ENCODE measurements at regions not wholly inside any gene's neighbourhood (a gene's known extent, or its start where the extent isn't known, plus 50 kb on each side); places are given as distances from the start of the nearest gene placed in this dataset.

- no peaks in the 10 kb centered on the region for H3K4me1 ChIP-seq (ENCODE audit: insufficient read depth, low read length)
- H3K27ac ChIP-seq (ENCODE audit: low read depth, low read length) = no peak overlapping the region
- no peak overlapping the region for H3K4me3 ChIP-seq (ENCODE audit: low read depth in 1 of 2, low read length in 2 of 2)
- no peaks in the 10 kb centered on the region for H3K27me3 ChIP-seq (ENCODE audit: control insufficient read depth in 1 of 2, insufficient read depth in 2 of 2, low read length in 2 of 2)
- H3K9me3 ChIP-seq (ENCODE audit: low read length) = no peaks in the 10 kb centered on the region
- no peak overlapping the region for H3K9ac ChIP-seq (ENCODE audit: low read length)
- H3K36me3 ChIP-seq (ENCODE audit: insufficient read depth, low read length) = no peaks in the 10 kb centered on the region
Observed at GRCh38 chr9:79013715-79014610, 557.8 kb upstream of the TLE4 start.

GRCh38 chr9:79014929-79015699 is 556.7 kb upstream of the TLE4 start:
- Histone ChIP-seq H3K9me3 (ENCODE audit: low read length) (no peaks in the 10 kb centered on the region), H3K27me3 (ENCODE audit: control insufficient read depth in 1 of 2, insufficient read depth in 2 of 2, low read length in 2 of 2) (no peaks in the 10 kb centered on the region), H3K36me3 (ENCODE audit: insufficient read depth, low read length) (no peaks in the 10 kb centered on the region), H3K4me3 (ENCODE audit: low read depth in 1 of 2, low read length in 2 of 2) (no peak overlapping the region), H3K27ac (ENCODE audit: low read depth, low read length) (no peak overlapping the region), H3K4me1 (ENCODE audit: insufficient read depth, low read length) (no peaks in the 10 kb centered on the region), H3K9ac (ENCODE audit: low read length) (no peak overlapping the region)

DNA sequence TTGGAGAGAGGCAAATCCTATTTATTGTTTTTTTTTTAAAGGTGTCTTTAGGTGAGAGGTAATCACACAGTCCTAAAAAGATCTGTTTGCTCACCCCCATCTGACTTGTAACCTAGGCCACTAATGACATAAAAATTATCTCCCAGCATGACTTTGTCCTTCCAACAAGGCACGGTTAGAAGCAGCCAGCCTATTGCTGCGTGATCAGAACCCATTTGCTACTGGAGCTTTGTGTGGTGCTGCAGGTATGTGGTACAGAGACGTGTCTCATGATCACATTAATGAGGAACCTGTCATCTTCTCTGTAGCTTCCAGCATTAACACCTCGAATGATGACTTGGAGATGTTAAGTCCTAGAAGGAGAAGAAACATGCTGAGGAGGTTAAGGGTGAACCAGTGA is 555.8 kb upstream of the TLE4 start:
- Histone ChIP-seq H3K27ac (ENCODE audit: low read depth, low read length) (no peak overlapping the region), H3K9ac (ENCODE audit: low read length) (no peak overlapping the region), H3K36me3 (ENCODE audit: insufficient read depth, low read length) (no peaks in the 10 kb centered on the region), H3K27me3 (ENCODE audit: control insufficient read depth in 1 of 2, insufficient read depth in 2 of 2, low read length in 2 of 2) (no peaks in the 10 kb centered on the region), H3K9me3 (ENCODE audit: low read length) (no peaks in the 10 kb centered on the region), H3K4me3 (ENCODE audit: low read depth in 1 of 2, low read length in 2 of 2) (no peak overlapping the region), H3K4me1 (ENCODE audit: insufficient read depth, low read length) (no peaks in the 10 kb centered on the region)

- no peaks in the 10 kb centered on the region for H3K36me3 ChIP-seq (ENCODE audit: insufficient read depth, low read length)
- H3K4me3 ChIP-seq (ENCODE audit: low read depth in 1 of 2, low read length in 2 of 2) = no peak overlapping the region
- no peak overlapping the region for H3K27ac ChIP-seq (ENCODE audit: low read depth, low read length)
- no peaks in the 10 kb centered on the region for H3K9me3 ChIP-seq (ENCODE audit: low read length)
- no peaks in the 10 kb centered on the region for H3K4me1 ChIP-seq (ENCODE audit: insufficient read depth, low read length)
- no peak overlapping the region for H3K9ac ChIP-seq (ENCODE audit: low read length)
- no peaks in the 10 kb centered on the region for H3K27me3 ChIP-seq (ENCODE audit: control insufficient read depth in 1 of 2, insufficient read depth in 2 of 2, low read length in 2 of 2)
Observed at GRCh38 chr9:79020276-79020675, 551.5 kb upstream of the TLE4 start.

GRCh38 chr9:79021084-79021483 is 550.7 kb upstream of the TLE4 start:
- no peaks in the 10 kb centered on the region for H3K27me3 ChIP-seq (ENCODE audit: control insufficient read depth in 1 of 2, insufficient read depth in 2 of 2, low read length in 2 of 2)
- no peaks in the 10 kb centered on the region for H3K9me3 ChIP-seq (ENCODE audit: low read length)
- no peaks in the 10 kb centered on the region for H3K36me3 ChIP-seq (ENCODE audit: insufficient read depth, low read length)
- no peaks in the 10 kb centered on the region for H3K4me1 ChIP-seq (ENCODE audit: insufficient read depth, low read length)
- no peak overlapping the region for H3K4me3 ChIP-seq (ENCODE audit: low read depth in 1 of 2, low read length in 2 of 2)
- no peak overlapping the region for H3K9ac ChIP-seq (ENCODE audit: low read length)
- H3K27ac ChIP-seq (ENCODE audit: low read depth, low read length) = no peak overlapping the region

GRCh38 chr9:79023134-79023580 is 548.6 kb upstream of the TLE4 start:
- Histone ChIP-seq H3K27ac (ENCODE audit: low read depth, low read length) (no peak overlapping the region), H3K9me3 (ENCODE audit: low read length) (no peaks in the 10 kb centered on the region), H3K27me3 (ENCODE audit: control insufficient read depth in 1 of 2, insufficient read depth in 2 of 2, low read length in 2 of 2) (no peaks in the 10 kb centered on the region), H3K9ac (ENCODE audit: low read length) (no peak overlapping the region), H3K4me1 (ENCODE audit: insufficient read depth, low read length) (no peaks in the 10 kb centered on the region), H3K4me3 (ENCODE audit: low read depth in 1 of 2, low read length in 2 of 2) (no peak overlapping the region), H3K36me3 (ENCODE audit: insufficient read depth, low read length) (no peaks in the 10 kb centered on the region)

DNA sequence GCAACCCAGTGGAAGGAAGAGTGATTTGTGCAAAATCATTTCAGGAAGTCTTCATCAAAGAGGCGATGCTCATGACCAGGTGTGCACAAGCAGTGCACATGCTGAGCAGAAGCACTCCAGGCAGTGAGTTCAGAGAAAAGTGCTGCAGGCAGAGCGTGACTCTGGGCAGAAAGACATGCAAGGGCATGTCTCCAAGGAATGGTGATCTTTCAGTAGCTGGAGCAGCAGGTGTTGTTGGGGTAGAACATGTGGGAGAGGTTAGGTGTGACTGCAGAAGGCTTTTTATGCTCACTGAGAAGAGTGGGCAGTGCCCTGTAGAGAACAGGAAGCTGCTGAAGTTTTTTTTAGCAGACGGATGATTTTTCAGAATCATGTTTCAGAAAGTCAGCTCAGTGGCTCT is 545.4 kb upstream of the TLE4 start:
- Histone ChIP-seq H3K4me3 (ENCODE audit: low read depth in 1 of 2, low read length in 2 of 2) (no peak overlapping the region), H3K27me3 (ENCODE audit: control insufficient read depth in 1 of 2, insufficient read depth in 2 of 2, low read length in 2 of 2) (no peaks in the 10 kb centered on the region), H3K4me1 (ENCODE audit: insufficient read depth, low read length) (no peaks in the 10 kb centered on the region), H3K27ac (ENCODE audit: low read depth, low read length) (no peak overlapping the region), H3K9ac (ENCODE audit: low read length) (no peak overlapping the region), H3K36me3 (ENCODE audit: insufficient read depth, low read length) (no peaks in the 10 kb centered on the region), H3K9me3 (ENCODE audit: low read length) (no peaks in the 10 kb centered on the region)

DNA sequence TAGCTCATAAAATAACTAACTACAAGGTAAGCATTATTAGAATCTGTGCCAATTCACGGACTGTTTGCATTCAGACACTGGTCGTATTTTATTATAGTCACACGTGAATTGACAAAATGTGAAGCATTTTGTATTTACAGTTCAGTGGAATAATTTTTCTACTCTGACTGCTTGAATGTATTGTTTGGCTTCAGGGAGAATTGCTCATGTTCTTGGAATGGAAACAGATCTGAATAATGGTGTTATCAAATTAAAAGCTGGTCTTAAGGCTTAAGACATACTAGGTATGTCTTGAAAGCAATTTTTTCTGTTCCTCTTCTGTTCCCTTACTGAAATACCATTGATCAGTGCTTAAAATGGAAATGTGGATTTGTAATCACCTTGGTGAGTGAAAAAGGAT is 543.7 kb upstream of the TLE4 start:
- Histone ChIP-seq H3K4me3 (ENCODE audit: low read depth in 1 of 2, low read length in 2 of 2) (no peak overlapping the region), H3K9me3 (ENCODE audit: low read length) (no peaks in the 10 kb centered on the region), H3K9ac (ENCODE audit: low read length) (no peak overlapping the region), H3K4me1 (ENCODE audit: insufficient read depth, low read length) (no peaks in the 10 kb centered on the region), H3K36me3 (ENCODE audit: insufficient read depth, low read length) (no peaks in the 10 kb centered on the region), H3K27ac (ENCODE audit: low read depth, low read length) (no peak overlapping the region), H3K27me3 (ENCODE audit: control insufficient read depth in 1 of 2, insufficient read depth in 2 of 2, low read length in 2 of 2) (no peaks in the 10 kb centered on the region)

GRCh38 chr9:79034583-79034982 is 537.2 kb upstream of the TLE4 start:
- Histone ChIP-seq H3K27ac (ENCODE audit: low read depth, low read length) (no peak overlapping the region), H3K9me3 (ENCODE audit: low read length) (no peaks in the 10 kb centered on the region), H3K9ac (ENCODE audit: low read length) (no peak overlapping the region), H3K4me3 (ENCODE audit: low read depth in 1 of 2, low read length in 2 of 2) (no peak overlapping the region), H3K4me1 (ENCODE audit: insufficient read depth, low read length) (no peaks in the 10 kb centered on the region), H3K36me3 (ENCODE audit: insufficient read depth, low read length) (no peaks in the 10 kb centered on the region), H3K27me3 (ENCODE audit: control insufficient read depth in 1 of 2, insufficient read depth in 2 of 2, low read length in 2 of 2) (no peaks in the 10 kb centered on the region)

DNA sequence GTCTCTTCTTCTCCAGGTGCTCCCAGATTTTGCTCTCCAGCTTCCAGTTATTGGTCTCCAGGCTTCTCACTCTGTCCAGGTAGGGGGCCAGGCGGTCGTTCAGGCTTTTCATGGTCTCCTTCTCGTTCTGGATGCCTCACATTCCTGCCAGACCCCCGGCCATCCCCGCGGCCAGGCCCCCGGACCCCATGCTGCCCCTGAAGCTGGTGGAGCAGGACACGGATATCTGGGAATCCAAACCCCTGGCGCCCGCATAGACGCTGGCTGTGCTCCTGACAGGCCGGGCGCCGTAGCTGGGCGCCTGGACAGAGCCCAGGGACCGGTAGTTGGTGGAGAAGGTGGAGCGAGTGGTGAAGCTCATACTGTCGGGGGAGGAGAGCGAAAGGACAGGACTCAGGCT is 534.4 kb upstream of the TLE4 start:
- Histone ChIP-seq H3K27me3 (ENCODE audit: control insufficient read depth in 1 of 2, insufficient read depth in 2 of 2, low read length in 2 of 2) (no peaks in the 10 kb centered on the region), H3K9ac (ENCODE audit: low read length) (no peak overlapping the region), H3K36me3 (ENCODE audit: insufficient read depth, low read length) (no peaks in the 10 kb centered on the region), H3K9me3 (ENCODE audit: low read length) (no peaks in the 10 kb centered on the region), H3K4me3 (ENCODE audit: low read depth in 1 of 2, low read length in 2 of 2) (no peak overlapping the region), H3K4me1 (ENCODE audit: insufficient read depth, low read length) (no peaks in the 10 kb centered on the region), H3K27ac (ENCODE audit: low read depth, low read length) (no peak overlapping the region)

GRCh38 chr9:79040671-79041070 is 531.1 kb upstream of the TLE4 start:
- no peaks in the 10 kb centered on the region for H3K27me3 ChIP-seq (ENCODE audit: control insufficient read depth in 1 of 2, insufficient read depth in 2 of 2, low read length in 2 of 2)
- H3K36me3 ChIP-seq (ENCODE audit: insufficient read depth, low read length) = no peaks in the 10 kb centered on the region
- no peak overlapping the region for H3K4me3 ChIP-seq (ENCODE audit: low read depth in 1 of 2, low read length in 2 of 2)
- no peaks in the 10 kb centered on the region for H3K9me3 ChIP-seq (ENCODE audit: low read length)
- no peak overlapping the region for H3K9ac ChIP-seq (ENCODE audit: low read length)
- H3K27ac ChIP-seq (ENCODE audit: low read depth, low read length) = no peak overlapping the region
- no peaks in the 10 kb centered on the region for H3K4me1 ChIP-seq (ENCODE audit: insufficient read depth, low read length)
